K562 (cell line): ENCODE measurements at regions not wholly inside any gene's neighbourhood (a gene's known extent, or its start where the extent isn't known, plus 50 kb on each side); places are given as distances from the start of the nearest gene placed in this dataset.

Source experiments
- ATAC-seq: fragments of 200-7000 bp; cut with Tn5 transposase; 3 replicates; pipeline ENCODE4 v1.9.1; 2020; ENCODE audit warnings: moderate library complexity
- BruUV-seq: library from RNA; stranded (reverse); fragments of 400-500 nt; replicated peaks from 2 replicates; lab custom pipeline; 2021; lab: Mats Ljungman, UMichigan
- CTCF ChIA-PET: fragments of 300-600 bp; formaldehyde crosslinking; extraction: SDS; loops from one replicate; lab custom pipeline; 2021; ENCODE audit warnings: low intra/inter-chr PET ratio; lab: Yijun Ruan, JAX
- POLR2A ChIA-PET: fragments of 300-600, 350-650 bp; sonication (Branson Sonifier 250); formaldehyde crosslinking; extraction: SDS; loops from one replicate; lab custom pipeline; 2021; ENCODE audit warnings: antibody characterized with exemption, inconsistent platforms; lab: Yijun Ruan, JAX
- DNase-seq, 4 experiments: peaks; one replicate each; pipeline versions ENCODE4 v3.0.0 to v3.0.0-alpha.2; 2011 to 2018; ENCODE audit warnings: low spot score in 3 of 4, mixed read lengths in 3 of 4; ENCODE audit errors: extremely low read depth in 1 of 4
- FAIRE-seq: peaks from 2 replicates; lab custom pipeline; 2011; peaks lifted over from hg19 to GRCh38; lab: Jason Lieb, UNC
- H2AFZ ChIP-seq: 2 replicates; pipeline ENCODE4 v1.6.0; 2011; ENCODE audit warnings: low read depth, low read length, control low read depth, inconsistent platforms
- H3K27ac ChIP-seq: fragments of 200-600 bp; 3 replicates; pipeline ENCODE4 v1.8.0; 2011; ENCODE audit warnings: low read depth, mild to moderate bottlenecking, control low read depth, inconsistent platforms, low read length, moderate library complexity, mixed read lengths; ENCODE audit errors: extremely low read depth
- H3K27me3 ChIP-seq, 2 experiments: fragments of 300-600 bp in 1 of 2; 2 replicates in 1 of 2; 3 replicates in 1 of 2; pipeline versions ENCODE4 v1.6.0 to v1.8.0; 2011; ENCODE audit warnings: inconsistent platforms in 2 of 2, low read length in 2 of 2, mild to moderate bottlenecking in 1 of 2, mixed read lengths in 1 of 2, moderate library complexity in 1 of 2; ENCODE audit not compliant: control insufficient read depth in 2 of 2, insufficient read depth in 2 of 2
- H3K36me3 ChIP-seq: fragments of 300-600 bp; 3 replicates; pipeline ENCODE4 v1.8.0; 2011; ENCODE audit warnings: mild to moderate bottlenecking, low read length, inconsistent platforms; ENCODE audit not compliant: control insufficient read depth, insufficient read depth
- H3K4me1 ChIP-seq, 2 experiments: fragments of 200-600 bp in 1 of 2; replicated peaks in 1 of 2; 2 replicates in 1 of 2; 3 replicates in 1 of 2; pipeline versions ENCODE4 v1.5.1 to v1.8.0; 2011; ENCODE audit warnings: inconsistent platforms in 2 of 2, low read length in 2 of 2, mild to moderate bottlenecking in 1 of 2, mixed read lengths in 1 of 2, moderate library complexity in 1 of 2; ENCODE audit not compliant: control insufficient read depth in 2 of 2, insufficient read depth in 2 of 2
- H3K4me2 ChIP-seq: 2 replicates; pipeline ENCODE4 v1.6.1; 2011; ENCODE audit warnings: low read length, control low read depth, inconsistent platforms, mixed read lengths; ENCODE audit not compliant: insufficient read depth
- H3K4me3 ChIP-seq: fragments of 200-600 bp; sonication (generic), shearing (Covaris generic); 2 replicates; pipeline ENCODE4 v1.5.1; 2016; ENCODE audit warnings: control low read depth, inconsistent platforms
- H3K79me2 ChIP-seq: fragments of 200-600 bp; 3 replicates; pipeline ENCODE4 v1.8.0; 2011; ENCODE audit warnings: low read length, inconsistent platforms; ENCODE audit not compliant: control insufficient read depth, insufficient read depth
- H3K9ac ChIP-seq, 2 experiments: 2 replicates each; pipeline versions ENCODE4 v1.6.0 to v1.6.1; 2011; ENCODE audit warnings: low read depth in 2 of 2, low read length in 2 of 2, control low read depth in 1 of 2, inconsistent platforms in 1 of 2, mild to moderate bottlenecking in 1 of 2, mixed read lengths in 1 of 2; ENCODE audit not compliant: insufficient read depth in 1 of 2
- H3K9me1 ChIP-seq: one replicate; pipeline ENCODE4 v1.6.0; 2011; ENCODE audit warnings: inconsistent platforms, mild to moderate bottlenecking, low read length, moderate library complexity; ENCODE audit not compliant: control insufficient read depth, insufficient read depth
- H3K9me3 ChIP-seq: replicated peaks from 2 replicates; pipeline ENCODE4 v1.5.1; 2011; ENCODE audit warnings: low read depth, low read length, inconsistent platforms; ENCODE audit not compliant: control insufficient read depth, insufficient read depth
- H4K20me1 ChIP-seq: replicated peaks from 2 replicates; pipeline ENCODE4 v1.6.1; 2011; ENCODE audit warnings: low read length, inconsistent platforms, mixed read lengths; ENCODE audit not compliant: control insufficient read depth, insufficient read depth
- ATF1 ChIP-seq, 2 experiments: fragments of 450-650 bp in 1 of 2; IDR thresholded peaks; 2 replicates each; pipeline ENCODE4 v1.6.1; 2016; ENCODE audit warnings: missing compliant biosample characterization in 1 of 2, missing genetic modification characterization in 1 of 2
- ATF7 ChIP-seq: fragments of 450-650 bp; IDR thresholded peaks from 2 replicates; pipeline ENCODE4 v1.7.1; 2014; ENCODE audit warnings: mild to moderate bottlenecking, moderate library complexity
- FOXK1 ChIP-seq: sonication (generic); formaldehyde crosslinking; IDR thresholded peaks from 2 replicates; pipeline ENCODE4 v1.8.0; 2022; ENCODE audit warnings: missing genetic modification reagents, mild to moderate bottlenecking, borderline replicate concordance
- WGBS: fragments of 100-300 bp; shearing (Covaris generic); methylation state at CpG from one replicate; pipeline ENCODE4 v1.1.6; 2016; ENCODE audit warnings: low coverage, mixed read lengths; ENCODE audit not compliant: insufficient coverage; ENCODE audit errors: missing lambda C conversion rate; 5-methylcytosine and 5-hydroxymethylcytosine counted together
- in situ Hi-C: fragments of 300-500 bp; cut with MboI; formaldehyde crosslinking; loops from 4 replicates; pipeline ENCODE4 v1.15.0; 2018; ENCODE audit warnings: inconsistent platforms, mixed read lengths
- intact Hi-C: fragments of 100-400 bp; cut with micrococcal nuclease; formaldehyde crosslinking; loops from 2 replicates; pipeline ENCODE4 v1.14.2; 2022
- TF ChIP-seq, protein P1 (sequence below), 2 experiments: fragments of 450-650 bp in 1 of 2; sonication (generic) in 1 of 2; formaldehyde crosslinking in 1 of 2; IDR thresholded peaks in 1 of 2; conservative IDR thresholded peaks in 1 of 2; 2 replicates each; pipeline versions ENCODE4 v1.6.1 to v1.8.1; 2016 to 2023; ENCODE audit warnings: mild to moderate bottlenecking in 2 of 2, moderate library complexity in 2 of 2, inconsistent platforms in 1 of 2, missing genetic modification reagents in 1 of 2

DNA sequence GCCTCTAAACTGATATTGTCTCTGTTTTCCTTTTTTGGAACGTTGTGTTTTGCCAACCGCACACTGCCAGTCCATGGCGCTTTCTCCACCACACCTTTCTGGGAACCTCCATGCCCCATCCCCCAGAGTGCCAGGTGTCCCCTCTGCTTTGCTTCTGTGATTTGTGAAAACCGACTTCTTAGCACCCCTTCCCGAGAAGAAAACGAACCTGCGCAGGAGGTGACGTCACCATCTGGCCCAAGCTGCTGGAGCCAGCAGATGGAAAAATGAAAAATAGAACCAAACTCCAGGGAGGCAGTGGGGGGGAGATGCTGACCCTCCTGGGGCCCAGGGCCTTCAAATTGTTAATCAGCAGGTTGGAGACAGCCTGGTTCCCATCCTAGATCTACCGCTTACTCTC lies 103.8 kb downstream of the HTR5A start:
- H3K36me3 ChIP-seq: no peaks in the 10 kb centered on the region
- intact Hi-C loops (no loop called here), in situ Hi-C loops (no loop called here)
- H3K9ac ChIP-seq: no peak overlapping the region
- WGBS: 1% methylated on average over 9 of the region's 9 CpGs
- TF ChIP-seq FOXK1 (CRISPR knock-in tag) (no peak), ATF1 (CRISPR knock-in tag; IDR thresholded peaks at IDR 0.05) (no peak), ATF1 (tag; IDR thresholded peaks at IDR 0.05) (0 out of 2 replicates have a peak, but pooled peaks have one; percentile 59), ATF7 (peak; percentile 81)
- TF ChIP-seq, protein P1, sequence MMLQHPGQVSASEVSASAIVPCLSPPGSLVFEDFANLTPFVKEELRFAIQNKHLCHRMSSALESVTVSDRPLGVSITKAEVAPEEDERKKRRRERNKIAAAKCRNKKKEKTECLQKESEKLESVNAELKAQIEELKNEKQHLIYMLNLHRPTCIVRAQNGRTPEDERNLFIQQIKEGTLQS (IDR thresholded peaks at IDR 0.05): peak; percentile 90
- TF ChIP-seq, protein P1 (CRISPR knock-in tag; conservative IDR thresholded peaks at IDR 0.05): no peak
- no peak for ATAC-seq
- H3K27ac ChIP-seq: no peak overlapping the region
- no peak for FAIRE-seq
- H3K9me3 ChIP-seq: no peaks in the 10 kb centered on the region; the same call in 1 of the 2 replicates
- ChIA-PET POLR2A (interaction anchor here (0.7 kb wide), 1 partner anchor 690 kb away, joined by 3 read pairs; no protein-coding TSS in a partner anchor), CTCF (no interaction called here)
- no peak for DNase-seq
- no peak overlapping the region for H2AFZ ChIP-seq
- H3K4me2 ChIP-seq: no peak overlapping the region
- no peak overlapping the region for H3K4me3 ChIP-seq
- no TSS peak for BruUV-seq
- H3K79me2 ChIP-seq: no peaks in the 10 kb centered on the region
- no peaks in the 10 kb centered on the region; the same call in 1 of the 2 replicates for H4K20me1 ChIP-seq
- no peaks in the 10 kb centered on the region for H3K4me1 ChIP-seq
- peaks cover 43 to 56% of the 10 kb centered on the region in 2 experiments for H3K27me3 ChIP-seq
- no peaks in the 10 kb centered on the region for H3K9me1 ChIP-seq
